HG02610 (cell line): ENCODE measurements at regions not wholly inside any gene's neighbourhood (a gene's known extent, or its start where the extent isn't known, plus 50 kb on each side); places are given as distances from the start of the nearest gene placed in this dataset.
"Not testable (repeated sequence)": the region's sequence is repeated elsewhere in the genome, so short reads cannot be mapped to it uniquely, and the experiment has no call there.

Experiments
- ATAC-seq: cut with Tn5 transposase; IDR thresholded peaks from one replicate; pipeline ENCODE4 v1.9.1; 2021; ENCODE audit warnings: mild to moderate bottlenecking, moderate library complexity; ENCODE audit not compliant: unreplicated experiment

- no peak for ATAC-seq
Measured at GRCh38 chr3:165716592-165716991, 120.6 kb downstream of the BCHE start.

- no peak for ATAC-seq
Measured at GRCh38 chr3:165713479-165713878, 123.7 kb downstream of the BCHE start.

GRCh38 chr3:165712382-165712781 is 124.8 kb downstream of the BCHE start:
- ATAC-seq: no peak

- no peak for ATAC-seq
Measured at GRCh38 chr3:165697910-165698309, 139.3 kb downstream of the BCHE start.

GRCh38 chr3:165696496-165696895 is 140.7 kb downstream of the BCHE start:
- ATAC-seq: no peak

GRCh38 chr3:165683947-165684346 is 153.3 kb downstream of the BCHE start:
- no peak for ATAC-seq

GRCh38 chr3:165682734-165683133 is 154.5 kb downstream of the BCHE start:
- no peak for ATAC-seq

GRCh38 chr3:165669967-165670366 is 167.3 kb downstream of the BCHE start:
- no peak for ATAC-seq

- ATAC-seq: no peak
Measured at GRCh38 chr3:165669504-165669903, 167.7 kb downstream of the BCHE start.

GRCh38 chr3:165667676-165668075 is 169.5 kb downstream of the BCHE start:
- ATAC-seq: no peak

- ATAC-seq: no peak
Measured at GRCh38 chr3:165658027-165658426, 179.2 kb downstream of the BCHE start.

GRCh38 chr3:165653130-165653778 is 184.0 kb downstream of the BCHE start:
- no peak for ATAC-seq

GRCh38 chr3:165649282-165649681 is 187.9 kb downstream of the BCHE start:
- ATAC-seq: not testable (repeated sequence)

GRCh38 chr3:165645191-165645590 is 192.0 kb downstream of the BCHE start:
- ATAC-seq: no peak

- no peak for ATAC-seq
Measured at GRCh38 chr3:165644331-165644730, 192.9 kb downstream of the BCHE start.

- no peak for ATAC-seq
Measured at GRCh38 chr3:165643425-165643824, 193.8 kb downstream of the BCHE start.

GRCh38 chr3:165642761-165643420 is 194.3 kb downstream of the BCHE start:
- no peak for ATAC-seq

- no peak for ATAC-seq
Measured at GRCh38 chr3:165641569-165642310, 195.5 kb downstream of the BCHE start.

- ATAC-seq: no peak
Measured at GRCh38 chr3:165640970-165641369, 196.3 kb downstream of the BCHE start.

GRCh38 chr3:165640031-165640430 is 197.2 kb downstream of the BCHE start:
- no peak for ATAC-seq

- no peak for ATAC-seq
Measured at GRCh38 chr3:165638034-165638433, 199.2 kb downstream of the BCHE start.

GRCh38 chr3:165636684-165637015 is 200.6 kb downstream of the BCHE start:
- ATAC-seq: no peak
